GM12864 (cell line): ENCODE measurements at regions not wholly inside any gene's neighbourhood (a gene's known extent, or its start where the extent isn't known, plus 50 kb on each side); places are given as distances from the start of the nearest gene placed in this dataset.
"Not testable (repeated sequence)": the region's sequence is repeated elsewhere in the genome, so short reads cannot be mapped to it uniquely, and the experiment has no call there.

Experiments
- DNase-seq: peaks from one replicate; pipeline ENCODE4 v3.0.0-alpha.2; 2011; ENCODE audit warnings: low read depth
- H3K4me3 ChIP-seq: 2 replicates; pipeline ENCODE4 v1.5.1; 2011; ENCODE audit warnings: mild to moderate bottlenecking, low read depth, low read length, control low read depth
- CTCF ChIP-seq: IDR thresholded peaks from 2 replicates; pipeline ENCODE4 v1.5.1; 2011; ENCODE audit warnings: low read depth, mild to moderate bottlenecking, moderate library complexity, low read length, control low read depth, inconsistent platforms; ENCODE audit errors: missing control alignments

GRCh38 chr3:22732641-22733040 lies 470.5 kb upstream of the UBE2E2 start:
- TF ChIP-seq CTCF: no peak
- DNase-seq: no peak
- no peak overlapping the region for H3K4me3 ChIP-seq

- no peak for TF ChIP-seq CTCF
- H3K4me3 ChIP-seq: no peak overlapping the region
- DNase-seq: no peak
Measured at GRCh38 chr3:22734207-22734606, 468.9 kb upstream of the UBE2E2 start.

GRCh38 chr3:22734756-22735155 lies 468.4 kb upstream of the UBE2E2 start:
- H3K4me3 ChIP-seq: no peak overlapping the region
- TF ChIP-seq CTCF: no peak
- no peak for DNase-seq

GRCh38 chr3:22735373-22735772 lies 467.8 kb upstream of the UBE2E2 start:
- no peak overlapping the region for H3K4me3 ChIP-seq
- TF ChIP-seq CTCF: no peak
- DNase-seq: no peak

GRCh38 chr3:22743386-22743785 lies 459.7 kb upstream of the UBE2E2 start:
- not testable (repeated sequence) for DNase-seq, H3K4me3 ChIP-seq

GRCh38 chr3:22745321-22745720 lies 457.8 kb upstream of the UBE2E2 start:
- no peak for TF ChIP-seq CTCF
- DNase-seq: no peak
- H3K4me3 ChIP-seq: no peak overlapping the region

GRCh38 chr3:22746221-22746620 lies 456.9 kb upstream of the UBE2E2 start:
- no peak for TF ChIP-seq CTCF
- no peak overlapping the region for H3K4me3 ChIP-seq
- DNase-seq: no peak
